ENCODE measurements at regions not wholly inside any gene's neighbourhood (a gene's known extent, or its start where the extent isn't known, plus 50 kb on each side); places are given as distances from the start of the nearest gene placed in this dataset.

DNA sequence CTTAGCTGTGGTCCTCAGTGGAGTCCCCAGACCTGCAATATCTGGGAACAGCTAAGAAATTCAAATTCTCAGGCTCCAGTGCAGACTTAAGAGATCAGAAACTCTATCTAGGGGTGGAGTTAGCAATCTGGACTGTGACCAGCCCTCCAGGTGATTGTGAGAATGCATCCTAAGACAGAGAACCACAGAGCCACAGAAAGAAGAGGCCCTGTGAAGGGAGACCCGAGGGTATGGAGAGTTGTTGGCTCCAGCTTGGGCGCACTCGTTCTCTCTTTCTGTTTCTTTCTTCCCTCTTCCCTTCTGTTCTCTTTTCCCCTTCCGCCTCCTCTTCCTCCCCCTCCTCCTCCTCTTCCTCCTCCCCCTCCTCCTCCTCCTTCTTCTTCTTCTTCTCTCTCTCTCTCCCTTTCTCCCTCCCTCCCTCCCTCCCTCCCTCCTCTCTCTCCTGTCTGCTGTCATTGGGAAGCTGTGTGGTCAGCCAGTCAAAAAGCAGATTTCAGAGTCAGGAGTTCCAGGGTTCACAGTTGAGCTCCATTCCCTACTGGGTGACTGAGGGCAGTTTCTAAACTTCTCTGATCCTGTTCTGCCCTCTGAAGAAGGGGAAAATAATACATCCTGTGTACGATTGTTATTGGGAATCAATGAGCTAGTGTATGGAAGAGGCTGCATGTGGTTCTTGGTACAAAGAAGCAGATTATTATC is 62.1 kb upstream of the STEAP1B start:
- no peak for DNase-seq (ENCODE audit: low spot score)

- no peak for DNase-seq (ENCODE audit: low spot score)
These were observed 61.4 kb upstream of the STEAP1B start for GRCh38 chr7:22561321-22561811.

GRCh38 chr7:22559829-22560489 is 60.0 kb upstream of the STEAP1B start:
- DNase-seq (ENCODE audit: low spot score): peak; percentile 58

DNA sequence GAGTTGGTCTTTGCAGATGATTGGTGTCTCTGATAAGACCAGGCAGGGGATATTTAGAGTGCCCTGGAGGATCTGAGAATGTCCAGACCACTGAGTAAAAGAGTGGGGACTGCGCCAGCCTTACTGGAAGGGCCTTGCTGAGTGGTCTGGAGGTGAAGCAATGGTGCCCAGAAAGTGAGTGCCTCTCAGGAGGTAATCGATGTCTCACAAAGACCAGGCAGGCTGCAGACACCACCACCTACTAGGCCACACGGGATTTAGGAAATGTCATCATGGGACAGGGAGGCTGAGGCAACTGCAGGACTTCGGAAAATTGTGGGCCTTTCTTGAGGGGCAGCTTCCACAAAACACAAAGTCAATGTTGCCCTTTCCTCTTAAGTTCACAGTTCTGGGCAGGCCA is 57.2 kb upstream of the STEAP1B start:
- DNase-seq (ENCODE audit: low spot score): no peak

GRCh38 chr7:22555476-22555875 is 55.5 kb upstream of the STEAP1B start:
- DNase-seq (ENCODE audit: low spot score): no peak

DNA sequence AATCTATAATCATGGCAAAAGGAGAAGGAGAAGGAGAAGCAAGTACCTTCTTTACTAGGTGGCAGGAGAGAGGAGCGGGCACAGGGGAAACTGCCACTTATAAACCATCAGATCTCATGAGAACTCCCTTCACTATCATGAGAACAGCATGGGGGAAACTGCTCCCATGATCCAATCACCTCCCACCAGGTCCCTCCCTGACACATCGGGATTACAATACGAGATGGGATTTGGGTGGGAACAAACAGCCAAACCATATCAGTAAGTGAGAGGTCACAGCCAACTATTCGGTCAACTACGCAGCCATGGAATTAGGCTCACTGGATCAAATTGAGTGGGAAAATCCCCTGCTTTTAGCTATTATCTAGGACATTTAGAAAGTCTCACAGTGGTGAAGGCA is 54.2 kb upstream of the STEAP1B start:
- no peak for DNase-seq (ENCODE audit: low spot score)

DNA sequence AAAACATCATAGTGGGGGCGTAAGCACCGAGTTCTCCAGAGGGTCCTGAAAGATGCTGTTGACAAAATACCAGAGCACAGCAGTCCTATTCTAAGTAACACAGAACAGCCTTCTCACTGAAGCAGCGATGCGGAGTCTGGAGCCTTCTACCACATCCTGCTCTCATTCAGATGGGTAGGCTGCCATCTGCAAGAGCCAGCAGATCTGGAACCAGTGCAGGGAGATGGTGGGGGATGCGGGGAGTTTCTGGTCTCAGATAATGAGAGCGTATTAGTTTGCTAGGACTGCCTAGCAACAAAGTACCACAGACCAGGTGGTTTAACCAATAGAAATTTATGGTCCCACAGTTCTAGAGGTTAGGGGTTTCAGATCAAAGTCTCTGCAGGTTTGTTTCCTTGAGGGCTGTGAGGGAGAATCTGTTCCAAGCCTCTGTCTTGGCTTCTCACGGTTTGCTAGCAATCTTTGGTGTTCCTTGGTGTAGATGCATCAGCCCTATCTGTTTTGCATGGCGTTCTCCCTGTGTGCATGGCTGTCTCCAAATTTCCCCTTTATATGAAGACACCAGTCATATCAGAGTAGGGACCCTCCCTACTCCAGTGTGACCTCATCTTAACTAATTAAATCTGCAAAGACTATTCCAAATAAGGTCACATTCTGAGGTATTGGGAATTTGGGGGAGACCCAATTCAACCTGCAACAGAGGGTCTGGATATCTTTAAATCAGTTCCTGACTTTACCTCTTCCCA is 52.0 kb upstream of the STEAP1B start:
- DNase-seq (ENCODE audit: low spot score): no peak

DNA sequence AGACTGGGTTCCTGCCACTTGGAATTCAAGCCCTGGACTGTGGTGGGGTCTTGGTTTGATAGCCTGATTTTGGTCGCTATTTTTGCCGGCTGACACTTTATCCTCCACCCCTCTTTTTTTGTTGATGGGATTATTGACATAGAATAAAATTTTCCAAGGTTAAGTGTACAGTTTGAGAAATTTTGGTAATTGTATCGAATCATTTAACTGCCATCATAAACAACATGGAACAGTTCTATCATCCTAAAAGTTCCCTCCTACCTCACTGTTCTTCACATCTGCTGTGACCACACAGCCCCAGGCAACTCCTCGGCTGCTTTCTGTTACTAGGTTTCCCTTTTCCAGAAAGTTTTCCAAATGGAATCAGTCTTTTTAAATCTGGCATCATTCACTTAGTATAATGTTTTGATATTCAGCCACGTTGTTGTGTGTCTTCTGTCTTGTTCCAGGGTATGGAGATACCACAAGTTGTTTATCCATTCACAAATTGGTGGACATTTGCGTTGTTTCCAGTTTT is 50.6 kb upstream of the STEAP1B start:
- no peak for DNase-seq (ENCODE audit: low spot score)

DNA sequence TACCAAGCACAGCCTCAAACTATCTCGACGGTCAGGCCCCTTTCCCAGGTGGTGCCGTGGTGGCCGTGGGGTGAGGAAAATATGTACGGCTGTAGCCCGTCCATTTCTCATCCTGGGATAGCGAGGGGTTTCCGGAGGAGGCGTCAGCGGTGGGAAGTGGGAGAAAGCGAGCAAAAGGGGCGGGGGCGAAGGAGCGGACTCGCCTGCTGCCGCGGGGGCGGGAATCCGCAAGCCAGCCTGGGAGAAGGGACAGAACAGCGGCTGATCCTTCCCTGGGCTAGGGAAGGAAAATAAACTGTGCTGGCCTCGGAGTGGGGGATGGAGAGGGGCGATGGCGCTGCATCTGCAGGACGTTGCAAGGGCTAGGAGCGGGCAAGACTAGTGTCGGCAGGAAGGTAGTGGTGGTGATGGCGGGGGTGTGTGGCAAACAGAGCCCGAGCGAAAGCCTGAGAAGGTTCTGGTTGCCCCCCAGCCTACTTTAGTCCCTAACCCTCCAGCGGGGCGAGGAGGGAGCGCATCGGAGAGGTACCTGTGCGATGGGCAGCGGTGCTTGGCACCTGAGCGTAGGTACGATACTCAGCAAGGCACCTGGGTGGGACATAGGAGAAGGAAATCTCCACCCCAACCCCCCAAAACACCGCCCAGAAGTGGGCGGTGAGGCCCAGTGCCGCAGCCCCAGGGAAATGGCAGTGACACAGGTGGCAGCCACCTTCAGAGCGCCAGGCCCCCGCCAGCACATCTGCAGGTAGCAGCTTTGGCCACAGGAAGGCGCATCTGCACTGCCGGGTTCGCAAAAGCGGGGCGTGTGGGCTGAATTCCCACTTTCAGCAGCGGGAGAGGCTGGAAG is 49.9 kb upstream of the STEAP1B start:
- no peak for DNase-seq (ENCODE audit: low spot score)
